ENCODE measurements at regions not wholly inside any gene's neighbourhood (a gene's known extent, or its start where the extent isn't known, plus 50 kb on each side); places are given as distances from the start of the nearest gene placed in this dataset.

DNA sequence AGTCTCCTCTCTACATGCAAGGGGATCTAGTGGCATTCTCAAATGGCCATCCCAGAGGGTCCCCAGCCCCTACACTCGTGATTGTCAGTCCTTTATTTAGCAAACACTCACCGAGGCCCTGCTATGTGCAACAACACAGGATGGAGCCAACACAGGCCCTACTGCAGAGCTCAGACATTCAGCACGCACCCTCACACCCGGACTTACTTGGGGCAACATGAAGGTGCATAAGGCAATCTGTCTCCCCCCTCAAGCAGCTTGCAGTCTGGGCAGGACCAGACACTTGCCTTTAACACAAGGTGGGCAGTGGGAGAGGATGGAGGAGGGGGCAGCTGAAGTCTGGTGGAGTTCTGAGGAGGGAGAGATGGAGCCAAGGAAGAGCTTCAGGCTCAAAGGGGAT, 258.4 kb downstream of the XXYLT1 start:
- H3K27ac Mint-ChIP-seq (ENCODE audit: unreplicated experiment) = no peak overlapping the region

DNA sequence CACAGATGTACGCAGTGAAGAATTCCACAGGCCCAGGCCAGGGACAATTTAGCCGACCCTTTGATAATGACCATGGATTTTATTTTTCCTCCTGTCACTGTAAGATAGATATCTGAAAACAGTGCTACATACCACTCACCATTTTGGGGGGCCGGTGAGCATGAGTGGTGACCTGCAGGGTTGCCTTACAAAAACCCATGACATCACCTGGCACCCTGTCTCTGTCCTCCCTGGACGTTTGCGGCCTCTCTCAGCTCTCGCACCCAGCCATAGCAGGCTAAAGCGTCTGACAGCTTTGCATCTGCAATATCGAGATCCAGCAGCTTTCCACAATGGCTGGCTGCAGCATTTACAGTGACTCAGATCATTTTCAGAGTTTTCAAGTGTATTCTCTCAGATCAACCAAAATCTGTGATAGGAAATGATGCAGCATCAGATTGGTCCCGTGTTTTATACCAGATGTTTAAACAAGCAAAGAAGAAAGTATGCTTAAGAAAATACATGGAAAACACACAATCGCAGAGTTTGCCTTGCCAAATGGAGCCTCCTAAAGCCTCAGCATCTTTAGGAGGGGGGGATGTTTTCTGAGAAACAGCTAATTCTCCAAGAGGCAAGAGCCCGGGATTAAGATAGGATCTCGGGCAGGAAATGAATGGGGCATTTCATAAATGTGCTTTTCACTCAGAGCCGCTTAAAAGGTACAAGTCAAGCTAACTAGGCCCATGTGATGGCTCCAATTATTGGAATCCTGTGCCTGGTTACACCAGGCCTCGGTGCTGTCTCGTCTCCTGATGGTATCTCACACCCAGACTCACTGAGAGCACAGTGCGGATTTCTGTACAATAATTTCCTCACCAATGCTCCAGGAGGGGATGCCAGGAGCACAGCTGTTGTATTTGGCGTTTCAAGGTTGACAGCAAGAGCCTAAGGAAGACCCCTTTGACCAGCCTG, 257.3 kb downstream of the XXYLT1 start:
- Mint-ChIP-seq H3K36me3 (ENCODE audit: low read depth, unreplicated experiment) (peaks cover 16% of the 10 kb centered on the region), H3K27me3 (ENCODE audit: unreplicated experiment) (peaks cover 12% of the 10 kb centered on the region), H3K4me1 (ENCODE audit: unreplicated experiment) (peaks cover 10% of the 10 kb centered on the region), H3K9me3 (ENCODE audit: unreplicated experiment) (no peaks in the 10 kb centered on the region), H3K4me3 (ENCODE audit: unreplicated experiment) (no peak overlapping the region), H3K27ac (ENCODE audit: unreplicated experiment) (no peak overlapping the region)
- DNase-seq (ENCODE audit: low spot score) = no peak
- TF ChIP-seq CTCF (IDR thresholded peaks at IDR 0.05; ENCODE audit: unreplicated experiment) = no peak

More for the DNA sequence above, 258.4 kb downstream of the XXYLT1 start:
- no peak for DNase-seq (ENCODE audit: low spot score)
- Mint-ChIP-seq H3K9me3 (ENCODE audit: unreplicated experiment) (no peaks in the 10 kb centered on the region), H3K36me3 (ENCODE audit: low read depth, unreplicated experiment) (peaks cover 16% of the 10 kb centered on the region), H3K4me1 (ENCODE audit: unreplicated experiment) (peaks cover 17% of the 10 kb centered on the region), H3K4me3 (ENCODE audit: unreplicated experiment) (no peak overlapping the region), H3K27me3 (ENCODE audit: unreplicated experiment) (peaks cover 12% of the 10 kb centered on the region)
- TF ChIP-seq CTCF (IDR thresholded peaks at IDR 0.05; ENCODE audit: unreplicated experiment) = no peak

DNA sequence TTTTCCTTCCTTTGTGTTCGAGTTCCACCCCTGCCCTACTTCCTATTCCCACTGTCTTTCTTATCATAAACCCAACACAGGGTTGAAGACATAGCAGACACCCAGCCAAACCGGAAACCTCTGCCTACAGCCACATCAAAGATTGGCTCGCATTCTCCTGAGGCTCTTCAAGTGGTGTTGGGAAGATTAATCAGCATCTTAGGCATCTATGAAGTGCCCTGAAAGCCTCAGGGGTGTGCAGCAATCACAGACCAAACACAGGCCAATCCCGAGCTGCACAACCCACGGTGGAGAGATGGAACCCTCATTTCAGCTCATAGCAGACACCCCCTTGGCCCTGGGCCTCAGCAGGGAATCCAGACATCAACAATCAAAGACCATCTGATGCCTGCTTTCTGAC, 255.9 kb downstream of the XXYLT1 start:
- H3K4me3 Mint-ChIP-seq (ENCODE audit: unreplicated experiment) = no peak overlapping the region
- peaks cover 13% of the 10 kb centered on the region for H3K36me3 Mint-ChIP-seq (ENCODE audit: low read depth, unreplicated experiment)
- no peaks in the 10 kb centered on the region for H3K9me3 Mint-ChIP-seq (ENCODE audit: unreplicated experiment)
- TF ChIP-seq CTCF (IDR thresholded peaks at IDR 0.05; ENCODE audit: unreplicated experiment) = no peak
- H3K27me3 Mint-ChIP-seq (ENCODE audit: unreplicated experiment) = peaks cover 10% of the 10 kb centered on the region
- no peak for DNase-seq (ENCODE audit: low spot score)
- H3K4me1 Mint-ChIP-seq (ENCODE audit: unreplicated experiment) = peaks cover 15% of the 10 kb centered on the region
- peak overlapping the region; percentile 26 for H3K27ac Mint-ChIP-seq (ENCODE audit: unreplicated experiment)

DNA sequence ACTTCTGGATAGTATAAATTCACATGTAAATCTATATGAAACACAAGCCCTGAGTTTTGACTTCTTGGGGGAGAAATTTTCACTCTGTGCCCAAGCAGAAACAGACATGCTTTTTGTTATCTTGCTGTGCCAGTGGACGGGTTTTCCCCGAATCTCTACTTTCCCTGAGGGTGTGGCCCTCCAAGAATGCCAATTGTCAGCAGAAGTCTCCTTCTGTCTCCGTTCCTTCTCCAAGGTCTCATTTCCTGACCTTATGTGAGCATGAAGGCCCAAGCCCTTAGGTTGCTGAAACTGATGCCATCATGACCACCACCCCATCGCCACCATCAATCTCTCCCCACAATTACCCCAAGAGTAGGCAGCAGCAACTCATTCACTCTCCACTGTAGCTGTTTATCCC, 253.8 kb downstream of the XXYLT1 start:
- Mint-ChIP-seq H3K4me1 (ENCODE audit: unreplicated experiment) (peaks cover 27% of the 10 kb centered on the region), H3K9me3 (ENCODE audit: unreplicated experiment) (no peaks in the 10 kb centered on the region), H3K27me3 (ENCODE audit: unreplicated experiment) (peaks cover 7% of the 10 kb centered on the region), H3K27ac (ENCODE audit: unreplicated experiment) (no peak overlapping the region), H3K36me3 (ENCODE audit: low read depth, unreplicated experiment) (peaks cover 11% of the 10 kb centered on the region), H3K4me3 (ENCODE audit: unreplicated experiment) (no peak overlapping the region)
- no peak for TF ChIP-seq CTCF (IDR thresholded peaks at IDR 0.05; ENCODE audit: unreplicated experiment)
- DNase-seq (ENCODE audit: low spot score) = no peak

Data from endothelial cell (in vitro differentiated cells).